ENCODE measurements at regions not wholly inside any gene's neighbourhood (a gene's known extent, or its start where the extent isn't known, plus 50 kb on each side); places are given as distances from the start of the nearest gene placed in this dataset.

DNA sequence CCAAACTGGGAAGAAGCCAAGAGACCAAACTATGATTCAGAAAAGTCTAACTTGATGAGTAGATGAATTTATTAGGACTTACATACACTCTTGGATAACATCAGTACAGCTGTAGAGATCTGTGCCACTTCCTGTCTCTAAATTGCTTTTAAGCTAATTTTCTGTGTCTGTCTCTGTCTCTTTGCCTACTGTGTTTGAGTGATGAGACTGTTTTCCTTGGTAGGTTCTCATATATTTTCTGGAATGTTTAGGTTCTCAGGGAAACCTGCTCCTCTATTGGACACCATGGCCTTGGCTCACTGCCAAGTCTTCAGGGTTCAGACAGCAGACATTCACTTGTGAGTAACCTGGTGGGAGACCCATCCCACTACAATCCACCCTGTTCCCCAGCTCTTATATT lies 103.5 kb upstream of the KIF2B start:
- TF ChIP-seq, protein P1, sequence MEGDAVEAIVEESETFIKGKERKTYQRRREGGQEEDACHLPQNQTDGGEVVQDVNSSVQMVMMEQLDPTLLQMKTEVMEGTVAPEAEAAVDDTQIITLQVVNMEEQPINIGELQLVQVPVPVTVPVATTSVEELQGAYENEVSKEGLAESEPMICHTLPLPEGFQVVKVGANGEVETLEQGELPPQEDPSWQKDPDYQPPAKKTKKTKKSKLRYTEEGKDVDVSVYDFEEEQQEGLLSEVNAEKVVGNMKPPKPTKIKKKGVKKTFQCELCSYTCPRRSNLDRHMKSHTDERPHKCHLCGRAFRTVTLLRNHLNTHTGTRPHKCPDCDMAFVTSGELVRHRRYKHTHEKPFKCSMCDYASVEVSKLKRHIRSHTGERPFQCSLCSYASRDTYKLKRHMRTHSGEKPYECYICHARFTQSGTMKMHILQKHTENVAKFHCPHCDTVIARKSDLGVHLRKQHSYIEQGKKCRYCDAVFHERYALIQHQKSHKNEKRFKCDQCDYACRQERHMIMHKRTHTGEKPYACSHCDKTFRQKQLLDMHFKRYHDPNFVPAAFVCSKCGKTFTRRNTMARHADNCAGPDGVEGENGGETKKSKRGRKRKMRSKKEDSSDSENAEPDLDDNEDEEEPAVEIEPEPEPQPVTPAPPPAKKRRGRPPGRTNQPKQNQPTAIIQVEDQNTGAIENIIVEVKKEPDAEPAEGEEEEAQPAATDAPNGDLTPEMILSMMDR (tag by site-specific recombination; IDR thresholded peaks at IDR 0.05): no peak
- TF ChIP-seq ZNF391 (tag by site-specific recombination; IDR thresholded peaks at IDR 0.05; ENCODE audit: borderline replicate concordance, low read depth): no peak
- no peak for TF ChIP-seq ZBTB10 (tag by site-specific recombination; IDR thresholded peaks at IDR 0.05)
- no peak for TF ChIP-seq ZNF692 (tag by site-specific recombination; IDR thresholded peaks at IDR 0.05)
- no peak for TF ChIP-seq HOXD13 (CRISPR knock-in tag; IDR thresholded peaks at IDR 0.05; ENCODE audit: borderline replicate concordance)
